ENCODE measurements at regions not wholly inside any gene's neighbourhood (a gene's known extent, or its start where the extent isn't known, plus 50 kb on each side); places are given as distances from the start of the nearest gene placed in this dataset.
"Not testable (repeated sequence)": the region's sequence is repeated elsewhere in the genome, so short reads cannot be mapped to it uniquely, and the experiment has no call there.

- not testable (repeated sequence) for TF ChIP-seq CTCF (IDR thresholded peaks at IDR 0.05); ZFX (IDR thresholded peaks at IDR 0.05; ENCODE audit: borderline replicate concordance)
Measured at GRCh38 chr14:106738598-106739258, 1212.3 kb downstream of the TMEM121 start.

Measured in 22Rv1 (cell line).